Right hindlimb (tissue), 1 donor: ENCODE measurements at regions not wholly inside any gene's neighbourhood (a gene's known extent, or its start where the extent isn't known, plus 50 kb on each side); places are given as distances from the start of the nearest gene placed in this dataset.

Experiments used
- DNase-seq: peaks from one replicate; pipeline ENCODE4 v3.0.0-alpha.2; 2018

GRCh38 chr1:221109930-221110329 lies 230.7 kb downstream of the HLX start:
- no peak for DNase-seq

GRCh38 chr1:221117133-221117532 lies 237.9 kb downstream of the HLX start:
- DNase-seq, result no peak

- DNase-seq, result peak; percentile 51
These were observed 238.3 kb downstream of the HLX start for GRCh38 chr1:221117548-221117951.

DNA sequence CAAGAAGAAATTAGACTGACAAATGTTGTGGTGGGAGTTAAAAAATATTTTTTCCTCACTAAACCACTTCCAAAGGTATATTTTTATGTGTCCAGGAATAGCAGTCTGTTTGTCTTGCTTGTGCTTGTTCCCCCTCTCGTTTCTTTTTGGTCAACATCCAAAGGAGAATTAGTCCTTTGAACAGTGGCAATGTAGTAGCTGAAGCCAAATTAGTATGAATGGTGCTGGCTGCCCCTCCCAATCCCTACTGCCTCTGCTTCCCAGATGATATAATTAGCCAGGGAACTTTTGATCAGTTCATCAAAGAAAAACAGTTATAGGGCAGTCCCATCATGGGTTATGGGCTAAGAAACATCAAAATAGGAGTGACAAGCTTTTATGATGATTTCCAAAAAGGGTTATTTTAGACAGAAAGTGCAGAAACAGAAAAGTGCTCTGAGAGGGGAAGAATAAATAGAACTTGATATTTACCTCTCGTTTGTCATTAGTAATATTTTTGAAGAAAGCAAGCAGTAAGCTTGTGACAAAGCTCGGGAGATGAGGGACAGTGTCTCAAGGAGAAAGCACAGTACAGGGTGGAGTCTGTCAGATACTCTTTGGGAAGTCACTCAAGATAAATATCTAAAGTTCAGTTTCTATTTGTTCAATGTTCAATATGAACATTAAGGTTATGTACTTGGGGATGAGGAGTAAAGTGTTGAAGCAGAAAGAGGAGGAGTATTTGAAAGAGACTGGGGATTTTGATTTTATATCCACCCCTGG lies 239.1 kb downstream of the HLX start:
- no peak for DNase-seq

GRCh38 chr1:221118938-221119320 lies 239.7 kb downstream of the HLX start:
- DNase-seq, result no peak

- no peak for DNase-seq
These were observed 243.3 kb downstream of the HLX start for GRCh38 chr1:221122501-221122900.

DNA sequence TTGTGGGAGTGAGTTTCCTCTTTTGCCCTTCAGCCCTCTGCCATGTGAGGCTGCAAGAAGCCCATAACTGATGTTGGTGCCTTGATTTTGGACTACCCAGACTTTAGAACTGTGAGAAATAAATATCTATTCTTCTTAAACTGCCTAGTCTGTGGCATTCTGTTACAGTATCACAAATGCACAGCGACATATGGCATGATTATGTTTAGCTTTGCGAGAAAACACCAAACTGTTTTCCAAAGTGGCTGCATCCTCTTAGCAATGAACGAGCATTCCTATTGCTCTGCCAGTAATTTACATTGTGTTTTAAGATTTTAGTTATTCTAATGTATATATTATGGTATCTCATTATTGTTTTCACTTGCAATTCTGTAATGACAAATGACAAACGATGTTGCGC lies 246.7 kb downstream of the HLX start:
- DNase-seq, result no peak

- DNase-seq, result no peak
These were observed 258.4 kb downstream of the HLX start for GRCh38 chr1:221137666-221138065.

- no peak for DNase-seq
These were observed 259.3 kb downstream of the HLX start for GRCh38 chr1:221138516-221138915.

DNA sequence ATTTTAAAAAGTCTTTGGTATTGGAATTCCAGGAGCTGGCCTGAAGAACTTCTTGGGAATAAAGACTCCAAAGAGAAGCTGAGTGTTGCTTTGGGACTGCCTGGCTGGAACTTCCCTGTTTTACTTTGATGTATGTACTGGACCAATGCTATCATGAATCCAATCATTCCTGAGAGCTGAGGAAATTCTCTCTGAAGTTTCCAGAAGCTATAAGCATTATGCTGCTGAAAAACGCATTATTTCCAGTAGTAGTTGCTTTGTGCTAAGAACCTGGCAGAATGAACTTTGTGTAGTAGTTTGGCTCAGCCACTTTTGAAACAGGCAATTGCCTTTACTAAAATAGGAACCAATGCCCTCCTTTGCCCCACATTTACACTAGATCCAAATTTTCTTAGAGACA lies 260.7 kb downstream of the HLX start:
- DNase-seq, result no peak

GRCh38 chr1:221141096-221141495 lies 261.9 kb downstream of the HLX start:
- no peak for DNase-seq

DNA sequence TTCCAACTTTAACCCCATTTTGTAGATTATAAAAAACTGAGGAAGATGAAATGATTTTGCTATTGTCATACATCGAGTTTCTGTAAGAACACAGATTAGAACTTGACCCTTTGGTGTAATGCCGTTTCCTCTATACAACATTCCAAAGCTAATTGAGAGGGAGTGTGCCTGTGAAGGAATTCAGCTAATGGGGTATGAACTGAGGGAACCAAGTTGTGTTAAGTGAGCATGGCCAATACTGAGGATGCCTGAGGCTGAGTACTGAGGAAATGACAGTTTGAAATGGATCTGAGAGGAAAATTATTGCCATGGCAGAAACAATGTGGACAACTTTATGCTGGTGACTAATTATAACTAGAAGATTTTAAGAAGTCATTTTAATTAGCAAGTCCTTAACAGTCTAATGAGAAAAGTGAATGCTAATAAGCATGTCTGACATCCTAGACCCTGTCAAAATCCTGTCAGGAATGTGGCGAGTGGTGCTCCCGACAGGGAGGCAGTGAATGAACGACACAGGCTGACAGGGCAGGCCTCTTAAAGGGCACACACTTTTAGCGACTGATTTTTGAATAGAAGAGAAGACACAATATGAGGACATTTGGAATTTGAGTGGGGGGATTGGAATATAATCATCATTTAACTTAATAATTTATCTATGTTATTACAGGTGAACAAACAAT lies 262.5 kb downstream of the HLX start:
- no peak for DNase-seq

DNA sequence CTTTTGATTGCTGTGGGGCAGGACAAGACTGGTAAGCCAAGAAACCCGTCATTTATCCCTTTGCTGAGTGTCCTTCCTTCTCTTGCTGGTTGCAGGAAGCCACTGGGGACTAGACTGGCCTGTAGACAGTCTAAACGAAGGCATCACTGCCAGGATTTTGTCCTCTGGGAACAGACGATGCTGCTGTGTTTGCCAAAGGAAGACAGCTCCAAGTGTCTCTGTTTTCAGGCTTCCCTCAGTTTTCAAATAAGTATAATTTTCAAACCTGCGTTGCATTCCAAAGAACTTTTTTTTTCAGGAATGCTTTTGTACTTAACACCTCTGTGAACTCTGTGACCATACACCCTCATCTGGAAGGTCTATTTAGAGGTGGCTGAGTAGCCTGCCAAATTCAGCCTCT lies 269.4 kb downstream of the HLX start:
- DNase-seq, result peak; percentile 66

- no peak for DNase-seq
These were observed 269.9 kb downstream of the HLX start for GRCh38 chr1:221149111-221149510.

DNA sequence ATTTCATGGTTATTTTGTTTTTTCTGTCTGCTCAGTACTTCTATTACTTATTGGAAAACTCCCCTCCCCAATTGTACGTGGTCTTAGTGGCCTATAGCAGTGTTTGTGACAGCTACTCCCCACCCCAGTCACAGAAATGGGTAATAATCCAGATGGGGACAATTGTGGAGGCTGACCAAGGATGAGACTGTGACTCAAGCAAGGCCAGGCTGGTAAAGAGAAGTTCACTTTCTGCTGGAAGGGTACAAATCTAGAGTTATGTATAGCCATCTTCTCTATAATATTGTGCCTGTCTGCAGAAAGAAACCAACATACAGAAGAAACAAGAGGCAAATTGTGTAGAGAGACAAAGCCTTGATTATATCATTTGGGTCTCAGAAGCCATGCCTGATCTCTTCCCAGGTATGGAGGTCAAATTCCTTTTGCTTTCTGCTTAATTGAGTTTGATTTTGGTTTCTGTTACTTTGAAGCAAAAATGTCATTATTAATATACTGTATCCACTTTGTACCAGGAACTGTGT lies 270.4 kb downstream of the HLX start:
- DNase-seq, result no peak

- DNase-seq, result no peak
These were observed 271.8 kb downstream of the HLX start for GRCh38 chr1:221150996-221151395.

DNA sequence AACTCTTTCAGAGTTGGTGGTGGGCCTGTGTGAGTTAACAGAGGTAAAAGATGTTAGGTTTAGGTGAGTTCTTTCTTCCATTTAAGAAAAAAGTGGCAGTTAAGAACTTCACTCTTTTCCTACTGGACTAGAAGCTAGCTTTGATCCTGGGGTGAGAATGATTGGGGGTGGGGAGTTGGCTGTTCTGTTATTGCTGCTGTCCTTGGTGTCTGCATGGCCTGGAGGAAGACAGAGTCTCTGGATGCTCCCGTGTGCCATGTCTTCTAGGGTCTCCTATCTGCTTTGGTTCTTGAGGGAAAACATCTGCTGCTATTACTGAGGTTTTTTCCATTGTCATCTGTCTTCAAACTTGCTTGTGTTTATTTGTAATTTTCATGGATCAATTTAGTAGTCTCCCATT lies 275.7 kb downstream of the HLX start:
- DNase-seq, result no peak

GRCh38 chr1:221157026-221157761 lies 278.0 kb downstream of the HLX start:
- DNase-seq, result no peak

GRCh38 chr1:221159608-221160007 lies 280.4 kb downstream of the HLX start:
- DNase-seq, result no peak

GRCh38 chr1:221161571-221162041 lies 282.4 kb downstream of the HLX start:
- DNase-seq, result no peak

GRCh38 chr1:221162352-221162751 lies 283.1 kb downstream of the HLX start:
- no peak for DNase-seq

DNA sequence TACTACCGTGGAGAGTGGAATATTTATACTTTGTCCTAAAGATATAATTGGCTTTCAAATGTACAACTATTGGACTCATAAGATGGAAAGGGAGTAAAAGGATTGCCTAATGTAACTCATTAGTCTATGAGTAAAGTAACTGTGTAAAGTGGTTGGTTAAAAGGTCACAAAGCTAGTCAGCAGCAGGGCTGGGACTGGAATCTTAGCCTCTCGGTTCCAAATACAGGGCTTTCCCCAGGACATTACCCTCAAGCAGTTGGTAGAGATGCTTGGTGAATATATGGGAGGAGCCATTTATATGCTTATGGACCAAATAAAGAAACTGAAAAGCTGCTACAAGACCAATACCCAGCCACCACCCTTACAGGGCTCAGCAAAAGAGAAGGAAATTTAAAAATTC lies 283.7 kb downstream of the HLX start:
- no peak for DNase-seq

GRCh38 chr1:221164029-221164428 lies 284.8 kb downstream of the HLX start:
- no peak for DNase-seq
